Right forelimb (tissue), 1 donor: ENCODE measurements at regions not wholly inside any gene's neighbourhood (a gene's known extent, or its start where the extent isn't known, plus 50 kb on each side); places are given as distances from the start of the nearest gene placed in this dataset.

Experiments
- DNase-seq: peaks from one replicate; pipeline ENCODE4 v3.0.0-alpha.2; 2018

- no peak for DNase-seq
Observed at GRCh38 chr1:187241971-187242370, 413.2 kb downstream of the PLA2G4A start.

GRCh38 chr1:187244623-187245022 lies 415.9 kb downstream of the PLA2G4A start:
- no peak for DNase-seq

- DNase-seq: no peak
Observed at GRCh38 chr1:187245201-187245600, 416.5 kb downstream of the PLA2G4A start.

- DNase-seq: no peak
Observed at GRCh38 chr1:187249196-187249595, 420.4 kb downstream of the PLA2G4A start.

- DNase-seq: no peak
Observed at GRCh38 chr1:187252923-187253322, 424.2 kb downstream of the PLA2G4A start.

GRCh38 chr1:187257476-187257875 lies 428.7 kb downstream of the PLA2G4A start:
- DNase-seq: no peak

- no peak for DNase-seq
Observed at GRCh38 chr1:187261637-187262036, 432.9 kb downstream of the PLA2G4A start.

- no peak for DNase-seq
Observed at GRCh38 chr1:187262731-187263130, 434.0 kb downstream of the PLA2G4A start.

- DNase-seq: peak; percentile 48
Observed at GRCh38 chr1:187264995-187265602, 436.4 kb downstream of the PLA2G4A start.

- DNase-seq: no peak
Observed at GRCh38 chr1:187266051-187266450, 437.3 kb downstream of the PLA2G4A start.

GRCh38 chr1:187267827-187268226 lies 439.1 kb downstream of the PLA2G4A start:
- no peak for DNase-seq

GRCh38 chr1:187270256-187270655 lies 441.5 kb downstream of the PLA2G4A start:
- no peak for DNase-seq

- no peak for DNase-seq
Observed at GRCh38 chr1:187275346-187275745, 446.6 kb downstream of the PLA2G4A start.

- no peak for DNase-seq
Observed at GRCh38 chr1:187275985-187276575, 447.3 kb downstream of the PLA2G4A start.

GRCh38 chr1:187276677-187277076 lies 447.9 kb downstream of the PLA2G4A start:
- DNase-seq: no peak

GRCh38 chr1:187280031-187280430 lies 451.3 kb downstream of the PLA2G4A start:
- no peak for DNase-seq

- DNase-seq: no peak
Observed at GRCh38 chr1:187281085-187281484, 452.3 kb downstream of the PLA2G4A start.

GRCh38 chr1:187283984-187284383 lies 455.2 kb downstream of the PLA2G4A start:
- DNase-seq: no peak

- DNase-seq: no peak
Observed at GRCh38 chr1:187294421-187295201, 465.9 kb downstream of the PLA2G4A start.

GRCh38 chr1:187300081-187300480 lies 471.3 kb downstream of the PLA2G4A start:
- no peak for DNase-seq

- DNase-seq: no peak
Observed at GRCh38 chr1:187306710-187307415, 478.1 kb downstream of the PLA2G4A start.

GRCh38 chr1:187310038-187310631 lies 481.4 kb downstream of the PLA2G4A start:
- DNase-seq: no peak

- DNase-seq: no peak
Observed at GRCh38 chr1:187313115-187313514, 484.4 kb downstream of the PLA2G4A start.
